ENCODE measurements at regions not wholly inside any gene's neighbourhood (a gene's known extent, or its start where the extent isn't known, plus 50 kb on each side); places are given as distances from the start of the nearest gene placed in this dataset.

- DNase-seq (ENCODE audit: low spot score), result no peak
Measured at GRCh38 chr18:51582551-51582950, 385.1 kb upstream of the MEX3C start.

- DNase-seq (ENCODE audit: low spot score), result no peak
Measured at GRCh38 chr18:51588616-51589015, 391.1 kb upstream of the MEX3C start.

GRCh38 chr18:51593931-51594330 is 396.4 kb upstream of the MEX3C start:
- no peak for DNase-seq (ENCODE audit: low spot score)

GRCh38 chr18:51603111-51603510 is 405.6 kb upstream of the MEX3C start:
- no peak for DNase-seq (ENCODE audit: low spot score)

- DNase-seq (ENCODE audit: low spot score), result no peak
Measured at GRCh38 chr18:51603551-51603950, 406.1 kb upstream of the MEX3C start.

- no peak for DNase-seq (ENCODE audit: low spot score)
Measured at GRCh38 chr18:51610481-51610880, 413.0 kb upstream of the MEX3C start.

- no peak for DNase-seq (ENCODE audit: low spot score)
Measured at GRCh38 chr18:51611326-51611725, 413.8 kb upstream of the MEX3C start.

GRCh38 chr18:51614033-51614432 is 416.6 kb upstream of the MEX3C start:
- DNase-seq (ENCODE audit: low spot score), result no peak

- no peak for DNase-seq (ENCODE audit: low spot score)
Measured at GRCh38 chr18:51614967-51615571, 417.6 kb upstream of the MEX3C start.

GRCh38 chr18:51617167-51617566 is 419.7 kb upstream of the MEX3C start:
- no peak for DNase-seq (ENCODE audit: low spot score)

GRCh38 chr18:51617572-51618260 is 420.2 kb upstream of the MEX3C start:
- DNase-seq (ENCODE audit: low spot score), result no peak

GRCh38 chr18:51619283-51619682 is 421.8 kb upstream of the MEX3C start:
- DNase-seq (ENCODE audit: low spot score), result no peak

GRCh38 chr18:51621113-51621863 is 423.8 kb upstream of the MEX3C start:
- peak; percentile 22 for DNase-seq (ENCODE audit: low spot score)

- no peak for DNase-seq (ENCODE audit: low spot score)
Measured at GRCh38 chr18:51621864-51622160, 424.3 kb upstream of the MEX3C start.

GRCh38 chr18:51622702-51623101 is 425.2 kb upstream of the MEX3C start:
- DNase-seq (ENCODE audit: low spot score), result no peak

- no peak for DNase-seq (ENCODE audit: low spot score)
Measured at GRCh38 chr18:51623653-51624052, 426.2 kb upstream of the MEX3C start.

GRCh38 chr18:51630706-51631105 is 433.2 kb upstream of the MEX3C start:
- DNase-seq (ENCODE audit: low spot score), result no peak

- DNase-seq (ENCODE audit: low spot score), result no peak
Measured at GRCh38 chr18:51637881-51638280, 440.4 kb upstream of the MEX3C start.

- DNase-seq (ENCODE audit: low spot score), result no peak
Measured at GRCh38 chr18:51639541-51639940, 442.1 kb upstream of the MEX3C start.

- DNase-seq (ENCODE audit: low spot score), result no peak
Measured at GRCh38 chr18:51643483-51643882, 446.0 kb upstream of the MEX3C start.

GRCh38 chr18:51645607-51646006 is 448.1 kb upstream of the MEX3C start:
- DNase-seq (ENCODE audit: low spot score), result no peak

GRCh38 chr18:51647346-51647745 is 449.9 kb upstream of the MEX3C start:
- no peak for DNase-seq (ENCODE audit: low spot score)

- no peak for DNase-seq (ENCODE audit: low spot score)
Measured at GRCh38 chr18:51647942-51648341, 450.5 kb upstream of the MEX3C start.

GRCh38 chr18:51649796-51650195 is 452.3 kb upstream of the MEX3C start:
- no peak for DNase-seq (ENCODE audit: low spot score)

Measured in AG08395 (cell line).